GM19043 (cell line): ENCODE measurements at regions not wholly inside any gene's neighbourhood (a gene's known extent, or its start where the extent isn't known, plus 50 kb on each side); places are given as distances from the start of the nearest gene placed in this dataset.

Experiments used
- ATAC-seq: cut with Tn5 transposase; IDR thresholded peaks from one replicate; pipeline ENCODE4 v1.9.1; 2021; ENCODE audit warnings: low read depth; ENCODE audit not compliant: unreplicated experiment

- no peak for ATAC-seq
Measured at GRCh38 chr10:120982507-120982906, 131.3 kb downstream of the WDR11 start.

- ATAC-seq = no peak
Measured at GRCh38 chr10:120983721-120984120, 132.6 kb downstream of the WDR11 start.

- ATAC-seq = no peak
Measured at GRCh38 chr10:120984221-120984620, 133.1 kb downstream of the WDR11 start.

DNA sequence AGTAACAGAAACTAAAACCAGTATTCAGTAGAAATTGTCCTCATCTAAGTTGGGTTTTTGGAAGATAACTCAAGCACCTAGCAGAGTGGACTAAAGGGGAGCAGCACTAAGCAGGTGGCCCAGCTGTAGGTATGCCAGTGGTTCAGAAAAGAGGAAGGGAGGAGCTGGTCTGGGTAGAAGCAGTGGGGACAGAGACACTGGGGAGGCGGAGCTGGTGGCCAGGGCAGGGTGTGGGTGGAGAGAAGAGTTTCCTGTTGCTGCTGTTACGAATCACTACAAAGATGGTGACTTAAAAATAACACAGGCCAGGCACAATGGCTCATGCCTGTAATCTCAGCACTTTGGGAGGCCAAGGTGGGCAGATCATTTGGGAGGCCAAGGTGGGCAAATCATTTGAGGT lies 136.2 kb downstream of the WDR11 start:
- ATAC-seq = no peak

DNA sequence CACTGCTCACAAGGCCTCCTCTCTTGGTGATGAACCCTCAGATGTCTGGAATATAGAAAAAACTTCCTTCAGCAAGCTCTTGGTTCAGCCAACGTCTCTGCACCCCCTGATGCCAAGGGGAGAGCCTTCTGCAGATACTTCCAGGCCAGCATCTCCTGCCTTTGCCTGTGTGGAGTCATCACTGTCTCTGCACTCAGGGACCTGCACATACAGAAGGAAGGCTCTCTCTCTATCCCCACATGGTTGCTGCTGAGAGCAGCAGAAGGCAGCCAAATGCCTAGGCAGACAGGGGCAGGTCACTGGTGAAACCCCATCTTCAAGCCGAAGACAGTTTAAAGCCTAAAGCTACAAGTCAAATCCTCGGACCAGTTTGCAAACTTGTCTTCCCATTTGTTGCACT lies 137.6 kb downstream of the WDR11 start:
- ATAC-seq = no peak

- ATAC-seq = no peak
Measured at GRCh38 chr10:120989279-120989678, 138.1 kb downstream of the WDR11 start.

DNA sequence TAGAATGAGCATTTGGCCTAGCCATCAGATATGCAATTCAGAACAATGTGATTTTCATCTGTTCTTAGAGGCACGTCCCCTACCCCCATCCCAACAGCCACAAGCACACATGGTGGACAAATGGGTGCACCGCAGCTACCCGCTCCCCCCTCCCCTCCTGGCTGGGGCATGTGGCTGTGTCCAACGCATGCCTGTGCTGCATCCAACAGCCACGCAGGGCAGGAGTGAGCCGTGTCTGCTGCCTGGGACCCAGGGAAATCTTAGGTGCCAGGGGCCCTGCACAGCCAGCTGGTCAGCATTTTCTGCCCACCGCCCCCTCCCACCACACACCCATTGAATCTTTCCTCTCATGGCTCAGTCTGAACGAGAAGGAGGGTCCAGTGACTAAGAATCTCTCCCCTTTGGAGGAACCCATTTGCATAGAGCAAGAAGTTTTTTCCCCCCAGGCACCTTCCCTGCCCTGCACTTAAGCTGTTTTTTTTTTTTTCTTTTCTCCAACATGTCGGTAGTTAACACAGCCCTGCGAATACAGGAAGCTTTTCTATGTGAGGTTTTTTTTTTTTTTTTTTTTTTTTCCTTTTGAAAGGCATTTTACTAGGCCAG lies 138.9 kb downstream of the WDR11 start:
- ATAC-seq = no peak

- ATAC-seq = no peak
Measured at GRCh38 chr10:120990831-120991230, 139.7 kb downstream of the WDR11 start.

DNA sequence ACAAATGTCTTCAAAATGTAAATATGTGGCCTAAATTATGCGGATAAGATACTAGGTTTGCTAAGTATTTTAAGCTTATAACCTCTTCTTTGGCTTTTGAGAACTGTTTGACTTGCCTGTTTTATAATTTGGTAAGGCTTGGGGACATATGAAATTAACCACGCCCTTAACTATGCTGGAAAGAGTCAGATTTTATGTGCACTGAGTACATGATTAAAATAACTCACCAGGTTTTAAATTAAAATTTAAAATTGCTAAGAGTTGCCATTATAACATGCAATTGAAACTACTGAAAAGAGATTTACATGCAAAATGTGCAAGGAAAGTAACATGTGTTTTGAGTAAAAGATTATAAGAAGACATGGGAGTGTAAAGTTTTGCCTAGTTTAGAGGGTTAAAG lies 141.9 kb downstream of the WDR11 start:
- no peak for ATAC-seq

DNA sequence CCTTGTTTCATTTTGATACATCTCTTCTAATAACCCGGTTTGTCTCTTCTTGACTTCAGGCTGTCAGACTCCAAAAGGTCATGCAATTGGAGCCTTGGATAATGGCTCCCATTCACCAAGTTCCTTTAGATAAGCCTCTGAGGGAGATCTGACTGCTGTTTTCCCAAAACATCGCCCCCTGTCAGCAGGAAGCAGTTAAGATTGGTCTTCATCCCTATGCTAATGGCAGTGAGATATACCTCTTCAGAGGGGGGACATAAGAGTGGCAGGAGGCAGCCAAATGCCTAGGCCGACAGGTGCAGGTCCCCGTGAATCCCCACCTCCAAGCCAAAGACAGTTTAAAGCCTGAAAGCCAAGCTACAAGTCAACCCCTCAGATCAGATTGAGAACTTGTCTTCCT lies 144.6 kb downstream of the WDR11 start:
- no peak for ATAC-seq

DNA sequence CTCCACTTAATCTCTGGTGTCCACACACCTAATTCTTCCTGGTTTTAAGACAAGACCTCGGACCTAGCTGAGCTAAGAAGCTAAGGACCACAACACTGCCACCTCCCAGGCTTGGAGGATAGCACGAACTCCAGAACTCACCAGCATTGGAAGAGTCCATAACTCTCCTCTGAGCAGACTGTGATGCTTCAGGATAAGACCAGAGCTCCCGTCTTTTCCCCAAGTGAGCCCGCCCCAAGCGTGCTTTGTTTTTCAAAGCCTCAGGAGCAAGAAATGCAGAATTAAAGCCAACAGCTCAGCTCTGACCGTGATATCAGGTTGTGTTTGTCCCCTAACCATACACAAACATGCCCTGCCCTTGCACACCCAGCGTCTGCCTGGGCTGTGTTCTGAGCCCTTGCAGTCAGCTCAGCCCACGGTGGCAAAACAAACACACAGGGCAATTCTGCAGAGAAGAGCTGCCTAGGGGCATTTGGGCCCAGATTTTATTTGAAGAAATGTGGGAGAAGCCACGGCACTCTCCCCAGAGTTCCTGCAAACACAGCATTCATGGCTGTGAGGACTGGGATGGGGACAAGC lies 145.4 kb downstream of the WDR11 start:
- ATAC-seq = no peak

DNA sequence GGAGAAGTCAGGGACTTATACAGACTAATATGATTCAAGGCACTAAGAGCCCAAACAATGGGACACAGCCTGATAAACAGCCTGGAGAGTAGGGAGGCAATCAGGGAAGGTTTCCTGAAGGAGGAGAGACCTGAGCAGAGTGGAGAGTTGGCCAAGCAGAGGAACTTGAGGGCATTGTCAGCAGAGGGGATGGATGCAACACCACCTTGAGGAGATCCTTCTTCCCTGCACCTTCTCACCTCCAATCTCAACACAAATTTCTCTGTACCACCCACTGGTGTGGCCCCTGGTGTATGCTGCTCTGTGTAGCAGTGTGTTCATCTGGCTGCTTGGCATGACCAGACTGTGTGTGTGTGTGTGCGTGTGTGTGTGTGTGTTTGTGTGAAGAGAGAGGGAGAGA lies 146.2 kb downstream of the WDR11 start:
- no peak for ATAC-seq

DNA sequence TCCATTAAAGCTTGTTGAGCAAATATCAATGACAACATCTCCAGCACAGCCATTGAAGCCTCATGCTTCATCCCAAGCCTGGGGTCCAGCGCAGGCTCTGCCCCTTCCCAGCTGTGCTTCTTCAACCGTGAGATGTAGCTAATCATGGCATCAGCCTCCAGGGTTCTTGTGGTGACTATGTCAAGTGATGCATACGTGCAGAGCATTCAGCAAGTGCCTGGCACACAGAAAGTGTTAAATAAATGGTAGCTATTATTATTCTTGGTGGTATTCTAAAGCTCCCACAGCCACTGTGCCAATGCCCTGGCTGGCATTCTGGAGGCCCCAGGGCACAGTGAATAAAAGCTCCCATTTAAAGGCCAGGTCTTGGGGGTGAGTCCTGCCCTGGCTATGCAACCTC lies 146.6 kb downstream of the WDR11 start:
- ATAC-seq = no peak

- ATAC-seq = no peak
Measured at GRCh38 chr10:120998251-120998650, 147.1 kb downstream of the WDR11 start.

DNA sequence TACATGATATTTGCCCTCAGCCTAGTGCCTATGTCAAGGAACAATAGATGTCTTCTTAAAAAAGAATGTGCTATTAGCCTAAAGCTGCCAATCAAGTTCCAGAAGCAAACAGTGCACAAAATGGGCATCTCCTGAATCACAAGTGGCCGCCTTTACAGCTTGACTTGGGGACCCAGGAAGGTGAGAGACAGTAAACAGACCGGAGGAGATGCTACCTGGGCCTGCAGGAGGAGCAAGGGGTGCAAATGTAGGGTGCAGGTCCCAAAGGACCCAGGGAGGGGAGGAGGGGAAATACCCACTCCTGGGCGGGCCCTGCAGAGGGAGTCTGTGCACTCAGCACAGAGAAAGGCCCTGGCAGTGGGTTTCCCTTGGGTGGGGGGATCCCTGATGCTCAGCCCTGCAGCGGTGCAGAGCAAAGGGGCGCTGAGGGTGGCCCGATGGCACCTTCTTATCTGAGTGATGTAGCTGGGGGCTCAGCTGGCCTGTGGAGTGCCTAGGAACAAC lies 147.7 kb downstream of the WDR11 start:
- ATAC-seq = no peak

- no peak for ATAC-seq
Measured at GRCh38 chr10:120999868-121000267, 148.7 kb downstream of the WDR11 start.

GRCh38 chr10:121002586-121003205 lies 151.5 kb downstream of the WDR11 start:
- ATAC-seq = no peak

DNA sequence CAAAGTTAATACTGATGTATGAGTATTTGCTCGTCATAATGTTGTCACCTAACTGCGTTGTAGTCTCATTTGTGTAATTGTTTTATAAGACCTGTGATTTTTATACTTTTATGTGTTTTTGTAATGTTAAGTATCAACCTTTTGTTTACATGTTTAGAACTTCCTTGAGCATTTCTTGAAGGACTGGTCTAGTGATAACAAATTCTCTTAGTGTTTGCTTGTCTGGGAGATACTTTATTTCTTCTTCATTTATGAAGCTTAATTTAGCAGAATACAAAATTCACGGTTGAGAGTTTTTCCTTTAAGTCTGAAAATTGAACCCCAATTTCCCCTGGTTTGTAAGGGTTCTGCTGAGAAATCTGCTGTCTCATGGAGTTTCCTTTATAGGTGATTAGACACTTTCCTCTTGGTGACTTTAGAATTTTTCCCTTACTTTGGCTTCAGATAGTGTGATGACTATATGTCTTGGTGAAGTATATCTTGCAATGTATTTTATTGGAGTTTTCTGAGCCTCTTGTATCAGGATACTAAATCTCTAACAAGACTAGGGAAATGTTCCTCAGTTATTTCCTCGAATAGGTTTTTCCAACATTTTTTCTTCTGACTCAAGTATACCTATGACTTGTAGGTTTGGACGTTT lies 154.9 kb downstream of the WDR11 start:
- ATAC-seq = no peak

GRCh38 chr10:121007264-121007663 lies 156.1 kb downstream of the WDR11 start:
- ATAC-seq = no peak

DNA sequence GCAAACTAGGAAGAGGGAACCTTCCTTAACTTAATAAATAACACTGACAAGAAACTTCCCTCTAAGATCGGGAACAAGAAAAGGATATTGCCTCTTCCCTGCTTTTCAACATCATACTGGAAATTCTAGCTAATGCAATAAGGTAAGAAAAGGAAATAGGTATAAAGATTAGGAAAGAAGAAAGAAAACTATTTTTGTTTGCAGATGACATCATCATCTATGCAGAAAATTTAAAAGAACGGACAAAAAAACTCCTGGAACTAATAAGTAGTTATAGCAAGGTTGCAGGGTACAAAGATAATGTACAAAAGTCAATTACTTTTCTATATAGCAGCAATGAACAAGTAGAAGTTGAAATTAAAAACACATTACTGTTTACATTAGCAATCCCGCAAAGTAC lies 164.8 kb downstream of the WDR11 start:
- no peak for ATAC-seq

GRCh38 chr10:121024905-121025584 lies 173.9 kb downstream of the WDR11 start:
- ATAC-seq = no peak
